ENCODE measurements at regions not wholly inside any gene's neighbourhood (a gene's known extent, or its start where the extent isn't known, plus 50 kb on each side); places are given as distances from the start of the nearest gene placed in this dataset.

GRCh38 chr4:121597346-121597934, 99.3 kb downstream of the ANXA5 start:
- TF ChIP-seq CTCF (IDR thresholded peaks at IDR 0.05; ENCODE audit: poor library complexity) = no peak
- TF ChIP-seq EZH2 (IDR thresholded peaks at IDR 0.05; ENCODE audit: borderline replicate concordance) = no peak
- TF ChIP-seq EZH2phosphoT487 (IDR thresholded peaks at IDR 0.05; ENCODE audit: low read depth, severe bottlenecking, unreplicated experiment) = no peak
